K562 (cell line): ENCODE measurements at regions not wholly inside any gene's neighbourhood (a gene's known extent, or its start where the extent isn't known, plus 50 kb on each side); places are given as distances from the start of the nearest gene placed in this dataset.
A peak's percentile ranks its signal among the peaks of the same experiment; 100 is the strongest.

ENCODE experiments used
- ADNP ChIP-seq: fragments of 200-800 bp; sonication (Bioruptor generic); IDR thresholded peaks from 2 replicates; pipeline ENCODE4 v1.6.1; 2016; ENCODE audit warnings: missing genetic modification characterization, missing compliant biosample characterization
- CBX3 ChIP-seq, 2 experiments: IDR thresholded peaks; 1 replicate in 1 of 2; 2 replicates in 1 of 2; pipeline ENCODE4 v1.6.1; 2012; ENCODE audit warnings: inconsistent platforms in 2 of 2, low read length in 2 of 2, borderline replicate concordance in 1 of 2, control low read depth in 1 of 2
- CREB1 ChIP-seq, 2 experiments: sonication (generic) in 1 of 2; formaldehyde crosslinking in 1 of 2; IDR thresholded peaks; 2 replicates each; pipeline versions ENCODE4 v1.6.1 to v1.8.0; 2012 to 2022; ENCODE audit warnings: inconsistent platforms in 1 of 2, mild to moderate bottlenecking in 1 of 2, missing genetic modification reagents in 1 of 2, moderate library complexity in 1 of 2
- FUS ChIP-seq: fragments of 200-400 bp; formaldehyde crosslinking; optimal IDR thresholded peaks from 2 replicates; pipeline ENCODE3; 2017; ENCODE audit warnings: low read depth, low read length
- LCOR ChIP-seq: sonication (generic); formaldehyde crosslinking; IDR thresholded peaks from 2 replicates; pipeline ENCODE4 v1.8.0; 2022; ENCODE audit warnings: mild to moderate bottlenecking, missing genetic modification reagents
- MAFF ChIP-seq: IDR thresholded peaks from 2 replicates; pipeline ENCODE4 v1.6.1; 2012; ENCODE audit warnings: low read length, improper control_type of control experiment
- MAFG ChIP-seq: fragments of 450-650 bp; conservative IDR thresholded peaks from 2 replicates; pipeline ENCODE4 v1.6.1; 2016; ENCODE audit warnings: missing genetic modification characterization, missing compliant biosample characterization
- MAFK ChIP-seq: IDR thresholded peaks from 2 replicates; pipeline ENCODE4 v1.6.1; 2011; ENCODE audit warnings: low read length, improper control_type of control experiment
- MED1 ChIP-seq: sonication (generic); formaldehyde crosslinking; IDR thresholded peaks from 2 replicates; pipeline ENCODE4 v1.8.1; 2023; ENCODE audit warnings: missing genetic modification reagents, borderline replicate concordance
- NR3C1 ChIP-seq: sonication (generic); formaldehyde crosslinking; IDR thresholded peaks from 2 replicates; pipeline ENCODE4 v1.8.1; 2022; ENCODE audit warnings: missing genetic modification reagents
- PCBP2 ChIP-seq: fragments of 200-400 bp; formaldehyde crosslinking; IDR thresholded peaks from 2 replicates; pipeline ENCODE4 v1.6.1; 2018; ENCODE audit warnings: low read length, low read depth, mild to moderate bottlenecking, moderate library complexity; ENCODE audit not compliant: poor library complexity, severe bottlenecking
- POLR2AphosphoS2 ChIP-seq: IDR thresholded peaks from 2 replicates; pipeline ENCODE4 v1.6.1; 2012; ENCODE audit warnings: low read length, improper control_type of control experiment
- RBM22 ChIP-seq: fragments of 200-400 bp; formaldehyde crosslinking; IDR thresholded peaks from 2 replicates; pipeline ENCODE4 v1.6.1; 2018; ENCODE audit warnings: low read length, low read depth; ENCODE audit not compliant: poor library complexity, severe bottlenecking
- TBL1XR1 ChIP-seq, 2 experiments: IDR thresholded peaks; 2 replicates each; pipeline ENCODE4 v1.6.1; 2012; ENCODE audit warnings: improper control_type of control experiment in 2 of 2, low read length in 2 of 2, mild to moderate bottlenecking in 1 of 2
- TEAD1 ChIP-seq, 2 experiments: fragments of 450-650 bp in 1 of 2; sonication (generic) in 1 of 2; formaldehyde crosslinking; IDR thresholded peaks; 2 replicates each; pipeline versions ENCODE4 v1.4.0 to v1.8.0; 2020 to 2022; ENCODE audit warnings: mild to moderate bottlenecking in 2 of 2, missing genetic modification reagents in 1 of 2
- WHSC1 ChIP-seq: IDR thresholded peaks from one replicate; pipeline ENCODE4 v1.6.1; 2012; ENCODE audit warnings: low read length, control low read depth, inconsistent platforms
- ZBTB43 ChIP-seq: sonication (generic); formaldehyde crosslinking; IDR thresholded peaks from 2 replicates; pipeline ENCODE4 v1.8.0; 2023; ENCODE audit warnings: mild to moderate bottlenecking, missing genetic modification reagents
- ZNF174 ChIP-seq: fragments of 250-450 bp; sonication (Bioruptor Pico); IDR thresholded peaks from 2 replicates; pipeline ENCODE4 v1.4.0; 2020; ENCODE audit warnings: mild to moderate bottlenecking
- ZNF316 ChIP-seq: fragments of 450-650 bp; IDR thresholded peaks from 2 replicates; pipeline ENCODE4 v1.6.1; 2016
- ZNF436 ChIP-seq: fragments of 250-450, 450-650 bp; sonication (Bioruptor Pico); formaldehyde crosslinking; IDR thresholded peaks from 2 replicates; pipeline ENCODE4 v1.7.0; 2020; ENCODE audit warnings: mild to moderate bottlenecking
- ZNF696 ChIP-seq: fragments of 250-450 bp; sonication (Bioruptor Pico); conservative IDR thresholded peaks from 2 replicates; pipeline ENCODE4 v1.4.0; 2020; ENCODE audit warnings: mild to moderate bottlenecking, moderate library complexity
- ZNF717 ChIP-seq: fragments of 250-450 bp; sonication (Bioruptor Pico); IDR thresholded peaks from 2 replicates; pipeline ENCODE4 v1.5.0; 2021
- TF ChIP-seq, protein P1 (sequence below): fragments of 450-650 bp; IDR thresholded peaks from 2 replicates; pipeline ENCODE4 v1.6.1; 2018; ENCODE audit not compliant: partially characterized antibody
- TF ChIP-seq, protein P2 (sequence below): fragments of 250-450 bp; sonication (Bioruptor Pico); IDR thresholded peaks from 2 replicates; pipeline ENCODE4 v1.5.0; 2021; ENCODE audit warnings: mild to moderate bottlenecking, moderate library complexity

DNA sequence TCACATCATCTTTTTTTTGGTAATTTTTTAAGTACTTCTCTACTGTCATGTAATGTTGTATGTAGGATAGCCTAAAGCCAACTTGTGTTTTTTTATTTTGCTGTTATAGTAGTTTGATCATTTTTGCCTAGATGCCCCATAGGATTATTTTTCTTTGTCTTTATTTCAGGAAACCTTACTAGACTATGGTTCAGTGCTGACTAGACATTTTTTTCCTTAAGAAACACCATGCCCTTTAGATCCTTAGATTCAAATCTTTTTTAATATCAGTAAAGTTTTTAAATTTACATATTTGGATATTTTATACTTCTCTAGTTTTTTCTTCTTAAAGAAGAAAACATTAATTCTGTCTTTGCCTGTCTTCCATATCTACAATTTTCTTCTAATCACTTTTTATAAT lies 221.3 kb downstream of the IDS start (continued):
- TF ChIP-seq, protein P1, sequence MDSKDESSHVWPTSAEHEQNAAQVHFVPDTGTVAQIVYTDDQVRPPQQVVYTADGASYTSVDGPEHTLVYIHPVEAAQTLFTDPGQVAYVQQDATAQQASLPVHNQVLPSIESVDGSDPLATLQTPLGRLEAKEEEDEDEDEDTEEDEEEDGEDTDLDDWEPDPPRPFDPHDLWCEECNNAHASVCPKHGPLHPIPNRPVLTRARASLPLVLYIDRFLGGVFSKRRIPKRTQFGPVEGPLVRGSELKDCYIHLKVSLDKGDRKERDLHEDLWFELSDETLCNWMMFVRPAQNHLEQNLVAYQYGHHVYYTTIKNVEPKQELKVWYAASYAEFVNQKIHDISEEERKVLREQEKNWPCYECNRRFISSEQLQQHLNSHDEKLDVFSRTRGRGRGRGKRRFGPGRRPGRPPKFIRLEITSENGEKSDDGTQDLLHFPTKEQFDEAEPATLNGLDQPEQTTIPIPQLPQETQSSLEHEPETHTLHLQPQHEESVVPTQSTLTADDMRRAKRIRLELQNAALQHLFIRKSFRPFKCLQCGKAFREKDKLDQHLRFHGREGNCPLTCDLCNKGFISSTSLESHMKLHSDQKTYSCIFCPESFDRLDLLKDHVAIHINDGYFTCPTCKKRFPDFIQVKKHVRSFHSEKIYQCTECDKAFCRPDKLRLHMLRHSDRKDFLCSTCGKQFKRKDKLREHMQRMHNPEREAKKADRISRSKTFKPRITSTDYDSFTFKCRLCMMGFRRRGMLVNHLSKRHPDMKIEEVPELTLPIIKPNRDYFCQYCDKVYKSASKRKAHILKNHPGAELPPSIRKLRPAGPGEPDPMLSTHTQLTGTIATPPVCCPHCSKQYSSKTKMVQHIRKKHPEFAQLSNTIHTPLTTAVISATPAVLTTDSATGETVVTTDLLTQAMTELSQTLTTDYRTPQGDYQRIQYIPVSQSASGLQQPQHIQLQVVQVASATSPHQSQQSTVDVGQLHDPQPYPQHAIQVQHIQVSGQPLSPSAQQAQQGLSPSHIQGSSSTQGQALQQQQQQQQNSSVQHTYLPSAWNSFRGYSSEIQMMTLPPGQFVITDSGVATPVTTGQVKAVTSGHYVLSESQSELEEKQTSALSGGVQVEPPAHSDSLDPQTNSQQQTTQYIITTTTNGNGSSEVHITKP, result no peak
- TF ChIP-seq NR3C1 (no peak), ZNF696 (CRISPR knock-in tag) (no peak), RBM22 (no peak), MAFG (tag) (0 out of 2 replicates have a peak, but pooled peaks have one; percentile 13), MED1 (CRISPR knock-in tag) (no peak), ADNP (tag) (no peak), WHSC1 (no peak), ZBTB43 (CRISPR knock-in tag) (no peak), TBL1XR1 (IDR thresholded peaks at IDR 0.05; ENCODE audit: low read length in 2 of 2) (no peak), POLR2AphosphoS2 (no peak), ZNF316 (peak; percentile 77), CBX3 (IDR thresholded peaks at IDR 0.05; ENCODE audit: borderline replicate concordance in 1 of 2, low read length in 2 of 2) (no peak), ZNF717 (CRISPR knock-in tag) (no peak), MAFF (peak; percentile 58), PCBP2 (no peak), CREB1 (IDR thresholded peaks at IDR 0.05) (no peak), CREB1 (CRISPR knock-in tag; IDR thresholded peaks at IDR 0.05) (no peak), ZNF436 (CRISPR knock-in tag) (no peak), FUS (no peak), MAFK (peak; percentile 58), ZNF174 (CRISPR knock-in tag) (no peak), TEAD1 (CRISPR knock-in tag; IDR thresholded peaks at IDR 0.05) (no peak), LCOR (CRISPR knock-in tag) (no peak)
- TF ChIP-seq, protein P2, sequence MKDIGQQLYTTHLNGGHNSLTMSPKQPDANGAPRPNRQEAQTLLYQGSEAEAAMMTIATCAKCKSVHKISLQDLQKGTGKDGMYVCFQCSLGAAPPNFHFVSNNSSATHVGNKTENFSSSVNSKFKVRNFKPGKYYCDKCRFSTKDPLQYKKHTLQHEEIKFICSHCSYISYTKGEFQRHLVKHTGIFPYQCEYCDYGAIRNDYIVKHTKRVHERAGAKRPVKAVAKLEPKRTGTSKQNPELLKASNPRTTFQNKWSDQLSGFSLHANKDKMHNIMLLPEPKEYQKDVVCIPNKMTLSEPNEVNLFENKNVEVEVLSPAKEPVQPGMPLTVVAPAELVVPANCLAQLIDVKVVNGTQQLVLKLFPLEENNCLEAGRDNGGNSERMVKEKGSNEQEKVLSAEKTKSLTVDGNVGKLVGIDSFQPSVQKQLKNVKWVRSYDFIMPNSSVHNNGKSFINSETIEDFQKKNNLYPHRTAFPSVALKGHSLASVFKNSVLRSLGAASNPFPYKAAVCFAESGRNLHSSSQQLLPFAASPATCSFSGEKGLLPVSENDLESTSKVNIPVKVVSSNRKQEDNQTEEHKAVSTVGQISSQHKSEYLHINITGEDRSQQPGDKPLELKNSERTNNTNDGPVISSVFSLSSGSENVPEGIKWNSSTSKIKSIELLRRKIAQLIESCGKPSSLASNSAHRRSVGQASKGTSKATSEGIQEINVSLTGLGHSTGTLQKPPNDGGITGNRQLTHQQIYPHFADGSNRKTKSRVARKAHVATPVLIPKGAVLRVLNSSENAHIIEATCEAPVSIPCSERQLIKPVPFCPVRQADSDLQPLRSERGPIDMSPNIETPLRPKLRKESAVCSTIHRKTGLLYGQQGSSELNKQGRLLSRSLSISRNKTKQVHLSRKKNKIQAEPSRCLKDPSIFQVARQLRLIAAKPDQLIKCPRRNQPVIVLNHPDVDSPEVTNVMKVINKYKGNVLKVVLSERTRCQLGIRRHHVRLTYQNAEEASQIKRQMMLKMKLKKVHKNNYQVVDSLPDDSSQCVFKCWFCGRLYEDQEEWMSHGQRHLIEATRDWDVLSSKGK, result no peak
